Fibroblast of skin of abdomen (primary cell): ENCODE measurements at regions not wholly inside any gene's neighbourhood (a gene's known extent, or its start where the extent isn't known, plus 50 kb on each side); places are given as distances from the start of the nearest gene placed in this dataset.
A peak's percentile ranks its signal among the peaks of the same experiment; 100 is the strongest.
"Not testable (repeated sequence)": the region's sequence is repeated elsewhere in the genome, so short reads cannot be mapped to it uniquely, and the experiment has no call there.

Experiments
- DNase-seq: peaks from one replicate; pipeline ENCODE4 v3.0.0-alpha.2; 2013

DNA sequence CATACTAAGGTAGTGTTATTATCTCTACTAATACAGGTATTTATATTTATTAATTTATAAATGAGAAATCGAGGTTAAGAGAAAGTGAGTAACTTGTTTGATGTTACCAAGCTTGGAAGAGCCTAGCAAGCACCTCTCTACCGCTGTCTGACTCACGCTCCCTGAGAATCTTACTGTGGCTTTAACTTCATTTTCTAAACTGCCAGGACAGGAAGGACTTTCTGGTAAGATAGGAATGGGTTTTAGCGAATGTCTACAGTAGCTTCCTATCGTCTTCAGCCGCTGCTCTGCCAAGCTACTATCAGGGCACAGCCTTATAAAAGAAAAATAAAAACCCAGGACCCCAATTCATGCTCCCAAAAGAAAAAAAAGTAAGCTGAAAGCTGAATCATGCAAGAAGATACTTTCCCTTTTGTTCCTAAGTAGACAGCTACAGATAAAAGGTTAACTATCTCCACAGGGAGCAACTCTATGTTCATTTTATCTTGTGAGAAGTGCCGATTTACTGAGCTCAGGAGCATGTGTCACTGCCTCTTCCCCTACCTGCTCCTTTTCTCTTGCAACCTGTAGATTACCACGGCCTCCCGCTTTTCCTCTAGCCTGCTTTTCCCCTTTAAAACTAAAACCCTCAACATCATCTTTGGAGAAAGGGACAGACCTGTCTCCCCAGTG is 60.2 kb downstream of the THNSL1 start:
- no peak for DNase-seq

DNA sequence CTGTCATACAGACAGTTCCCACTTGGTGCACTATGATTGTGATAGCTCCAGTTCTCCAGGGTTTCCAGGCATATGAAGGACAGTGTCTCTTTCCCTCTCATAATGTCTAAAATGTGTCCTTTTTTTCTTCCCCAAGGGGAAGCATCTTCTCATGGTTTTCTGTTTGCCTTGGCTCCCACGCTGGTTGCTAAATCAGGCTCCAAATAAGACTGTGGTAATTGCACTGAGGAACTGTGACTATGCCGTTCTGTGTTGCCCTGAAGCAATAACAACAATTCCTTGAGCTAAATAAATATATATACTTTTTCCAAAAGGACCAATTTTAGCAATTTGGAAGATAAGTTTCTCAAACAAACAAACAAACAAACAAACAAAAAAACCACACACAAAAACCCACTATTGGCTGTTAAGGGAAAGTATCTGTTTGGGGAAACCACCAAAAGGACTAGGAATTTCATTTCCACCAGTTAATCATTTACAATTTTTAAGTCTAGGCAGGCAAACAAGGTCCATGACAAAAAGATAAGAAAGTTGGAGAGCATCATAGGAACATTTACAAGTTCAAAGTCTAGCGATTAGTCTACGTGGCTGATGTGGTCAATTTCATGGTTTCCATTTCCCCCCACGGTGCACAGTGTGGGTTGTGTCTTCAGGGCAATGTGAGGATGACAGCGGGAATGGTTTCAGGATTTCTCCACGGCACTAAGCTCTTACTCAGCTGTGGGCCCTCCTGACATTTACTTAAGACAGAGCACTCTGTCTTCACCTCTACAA is 62.4 kb downstream of the THNSL1 start:
- no peak for DNase-seq

DNA sequence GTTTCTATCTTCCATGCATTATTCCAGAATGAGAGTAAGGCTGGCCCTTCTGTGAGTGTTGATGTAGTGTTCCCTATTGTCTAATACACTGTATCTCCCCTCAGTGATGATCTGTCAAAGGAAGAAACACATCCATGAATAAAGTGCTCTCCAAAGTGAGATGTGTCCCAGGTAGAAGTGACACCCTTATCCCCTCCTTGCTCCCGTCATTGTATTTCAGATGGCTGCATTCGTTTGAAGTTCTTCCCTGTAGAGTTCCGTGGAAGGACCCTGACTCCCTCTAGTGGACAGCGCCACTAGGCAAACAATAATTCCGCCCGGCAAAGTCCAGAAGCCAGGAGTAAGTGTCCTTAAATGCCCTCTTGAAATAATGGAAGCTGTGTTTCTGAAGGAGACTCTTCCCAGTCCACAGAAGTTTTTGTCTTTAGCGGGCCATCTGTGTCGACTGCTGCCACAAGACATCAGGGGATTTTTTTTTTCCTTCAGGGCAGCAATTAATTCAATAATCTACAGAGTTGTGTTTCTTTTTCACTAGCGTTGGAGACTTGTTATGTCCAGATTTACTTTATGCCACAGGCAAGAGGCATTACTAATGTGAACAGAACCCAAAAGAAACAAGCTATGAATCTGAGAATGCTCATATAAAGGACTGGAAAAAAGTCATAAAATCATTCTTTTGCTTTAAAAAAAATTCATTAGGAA is 64.6 kb downstream of the THNSL1 start:
- DNase-seq, result peak; percentile 80

DNA sequence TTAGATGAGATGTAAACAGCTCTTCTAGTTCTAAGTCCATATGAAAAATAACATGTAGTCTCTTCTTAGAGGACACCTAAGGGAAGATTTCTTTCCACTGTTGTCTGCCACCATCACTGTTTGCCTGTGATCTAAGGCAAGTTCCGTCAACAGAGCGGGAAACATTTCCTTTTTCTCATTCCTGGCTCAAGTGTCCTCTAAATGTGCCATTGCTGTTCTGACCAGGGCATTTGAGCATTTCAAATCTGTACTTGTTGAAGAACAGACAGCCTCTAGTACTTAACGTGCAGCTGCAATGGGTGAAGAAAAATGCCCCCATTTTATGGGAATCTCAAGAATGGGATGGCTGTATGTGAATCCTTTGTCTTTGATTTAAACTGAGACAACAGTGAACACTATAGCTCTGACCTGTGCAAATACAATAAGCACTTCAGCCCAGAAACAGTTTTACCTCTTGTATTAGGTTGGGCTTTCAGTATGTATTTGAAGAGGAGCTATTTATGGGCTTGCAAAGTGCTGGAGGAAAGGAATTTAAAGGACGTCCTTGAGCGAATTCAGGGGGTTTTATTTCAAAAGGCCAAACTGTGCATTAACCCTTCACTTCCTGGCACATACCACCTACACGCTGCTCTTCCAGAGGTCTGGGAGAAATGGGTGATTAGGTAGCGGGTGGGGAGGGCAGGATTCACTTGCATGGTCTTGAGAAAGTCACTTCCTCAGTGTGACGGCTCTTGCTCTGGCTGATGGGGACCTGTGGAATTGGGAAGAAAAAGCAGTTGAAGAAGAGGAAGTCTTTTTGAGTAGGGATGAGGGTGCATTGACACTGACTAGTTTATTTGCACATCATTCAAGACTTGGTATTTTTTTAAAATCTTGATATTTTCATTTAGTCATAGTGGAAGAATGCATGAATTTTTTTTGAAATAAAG is 66.1 kb downstream of the THNSL1 start:
- peak; percentile 5 for DNase-seq

DNA sequence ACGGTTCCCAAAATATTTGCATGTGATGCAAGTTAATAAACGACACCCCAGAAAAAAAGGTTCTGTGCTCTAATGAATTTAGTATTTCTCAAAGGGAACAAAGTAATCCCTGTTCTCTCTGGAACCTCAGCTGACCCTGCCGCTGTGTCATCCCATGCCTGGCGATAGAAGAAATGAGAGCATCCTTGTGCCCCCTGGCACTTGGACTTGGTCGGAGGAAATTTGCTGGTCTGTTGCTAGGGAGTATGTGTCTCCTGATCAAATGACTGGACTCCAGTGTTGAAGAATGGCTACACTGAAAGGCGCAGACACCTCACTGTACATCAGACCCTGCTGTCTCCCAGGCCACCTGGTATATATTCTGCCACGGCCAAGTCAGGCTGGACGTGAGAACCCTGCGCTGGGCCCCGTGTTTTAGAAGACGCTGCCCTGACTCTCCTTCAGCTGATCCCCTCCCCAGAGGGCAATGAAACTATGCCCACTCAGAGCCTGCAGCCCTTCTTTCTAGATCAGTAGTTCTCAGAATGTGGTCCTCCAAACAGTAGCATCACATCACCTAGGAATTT is 67.2 kb downstream of the THNSL1 start:
- no peak for DNase-seq

DNA sequence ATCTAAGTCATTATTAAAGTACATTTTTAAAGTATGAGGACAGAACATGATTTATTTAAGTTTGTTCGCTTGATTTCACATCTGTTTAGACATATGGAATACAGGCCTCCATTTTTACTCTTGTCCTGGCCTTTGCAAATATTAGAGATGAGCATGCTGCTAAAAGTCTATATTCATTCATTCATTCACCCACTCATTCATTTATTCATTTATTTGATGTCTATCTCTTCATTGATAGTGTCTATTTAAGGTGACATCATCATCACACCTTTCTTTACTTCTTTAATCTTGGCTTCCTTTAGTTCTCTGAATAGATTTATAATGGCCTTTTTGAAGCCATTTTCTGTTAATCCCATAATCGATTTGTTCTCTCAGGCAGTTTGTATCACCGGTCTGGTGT is 68.0 kb downstream of the THNSL1 start:
- no peak for DNase-seq

DNA sequence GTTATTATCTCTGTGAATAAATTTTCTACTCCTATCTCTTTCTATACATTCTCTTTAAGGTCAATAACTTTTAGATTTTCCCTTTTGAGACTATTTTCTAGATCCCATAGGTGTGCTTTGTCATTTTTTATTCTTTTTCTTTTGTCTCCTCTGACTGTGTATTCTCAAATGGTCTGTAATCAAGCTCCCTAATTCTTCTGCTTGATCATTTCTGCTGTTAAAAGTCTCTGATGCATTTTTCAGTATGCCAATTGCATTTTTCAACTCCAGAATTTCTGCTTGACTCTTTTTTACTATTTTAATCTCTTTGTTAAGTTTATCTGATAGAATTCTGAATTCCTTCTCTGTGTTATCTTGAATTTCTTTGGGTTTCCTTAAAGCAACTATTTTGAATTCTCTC is 78.2 kb downstream of the THNSL1 start:
- DNase-seq, result no peak

DNA sequence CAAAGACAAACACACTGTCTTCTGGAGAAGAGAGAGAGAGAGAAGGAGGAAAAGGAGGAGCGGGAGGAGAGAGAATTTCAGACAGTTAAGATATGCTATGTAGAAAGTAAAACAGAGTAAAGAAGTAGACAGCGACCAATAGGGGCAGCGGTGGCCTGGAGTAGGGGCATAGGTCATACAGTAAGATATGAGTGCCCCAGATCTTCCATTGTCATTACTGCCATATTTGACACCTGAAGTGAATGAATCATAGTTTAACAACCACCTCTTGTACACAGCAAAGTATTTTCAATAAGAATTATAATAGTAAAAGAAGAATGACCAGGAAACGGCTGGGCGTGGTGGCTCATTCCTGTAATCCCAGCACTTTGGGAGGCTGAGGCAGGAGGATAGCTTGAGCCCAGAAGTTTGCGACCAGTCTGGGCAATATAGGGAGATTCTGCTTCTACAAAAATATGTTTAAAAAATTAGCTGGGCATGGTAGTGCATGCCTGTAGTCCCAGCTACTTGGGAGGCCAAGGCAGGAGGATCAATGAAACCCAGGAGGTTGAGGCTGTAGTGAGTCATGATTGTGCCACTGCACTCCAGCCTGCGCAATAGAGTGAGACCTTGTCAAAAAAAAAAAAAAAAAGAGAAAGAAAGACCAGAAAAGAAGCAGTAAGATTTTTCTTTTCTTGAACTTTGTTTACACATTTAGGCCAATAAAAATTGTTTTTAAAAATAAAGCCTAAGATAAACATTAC is 77.0 kb upstream of the GPR158 start:
- no peak for DNase-seq

DNA sequence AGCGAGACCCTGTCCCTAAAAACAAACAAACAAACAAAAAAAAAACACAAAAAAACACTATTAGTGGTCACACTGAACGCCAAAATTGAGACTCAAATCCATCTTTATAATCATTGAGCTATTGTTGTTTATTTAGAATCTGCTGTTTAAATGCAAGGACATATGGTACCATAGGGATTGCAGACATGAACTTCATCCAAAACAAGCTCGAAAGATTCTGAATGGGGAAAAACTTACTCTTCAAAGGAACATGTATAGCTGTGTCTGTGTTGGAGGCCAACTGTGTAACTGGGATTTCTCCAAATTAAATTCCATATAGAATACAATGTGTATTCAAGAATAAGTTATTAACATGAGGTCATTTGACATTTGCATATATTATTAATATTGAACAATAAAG is 74.7 kb upstream of the GPR158 start:
- DNase-seq, result no peak

DNA sequence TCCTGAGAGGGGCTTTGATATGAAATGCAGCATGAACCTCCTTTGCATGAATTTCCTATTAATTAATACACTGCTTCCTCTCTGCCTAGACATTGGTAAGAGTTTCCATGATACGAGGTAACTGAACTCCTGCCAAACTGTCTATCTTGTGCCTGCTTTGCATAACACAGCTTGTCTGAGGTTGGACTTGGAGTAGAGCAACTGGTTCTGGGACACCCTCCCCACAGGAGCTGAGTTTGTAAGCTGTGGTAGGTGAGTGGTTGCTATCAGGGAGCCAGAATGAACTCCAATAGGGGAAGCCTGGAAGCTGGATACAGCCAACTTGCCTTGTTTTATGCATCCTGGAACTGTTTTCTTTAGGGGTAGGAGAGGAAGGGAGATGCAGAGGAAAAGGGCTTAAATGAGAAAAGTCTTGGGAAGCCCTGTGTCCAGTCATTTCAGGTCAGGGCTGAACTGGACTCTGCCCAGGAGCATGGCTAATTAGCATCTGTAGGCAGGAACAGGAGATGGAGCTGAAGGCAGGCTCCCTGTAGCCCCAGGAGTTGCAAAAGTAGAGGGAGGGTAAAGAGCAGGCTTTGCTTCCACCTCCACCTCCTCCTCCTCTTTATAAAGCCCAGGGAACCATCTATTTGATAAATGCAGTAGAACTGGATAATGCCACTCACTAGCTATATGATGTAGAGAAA is 73.2 kb upstream of the GPR158 start:
- no peak for DNase-seq

DNA sequence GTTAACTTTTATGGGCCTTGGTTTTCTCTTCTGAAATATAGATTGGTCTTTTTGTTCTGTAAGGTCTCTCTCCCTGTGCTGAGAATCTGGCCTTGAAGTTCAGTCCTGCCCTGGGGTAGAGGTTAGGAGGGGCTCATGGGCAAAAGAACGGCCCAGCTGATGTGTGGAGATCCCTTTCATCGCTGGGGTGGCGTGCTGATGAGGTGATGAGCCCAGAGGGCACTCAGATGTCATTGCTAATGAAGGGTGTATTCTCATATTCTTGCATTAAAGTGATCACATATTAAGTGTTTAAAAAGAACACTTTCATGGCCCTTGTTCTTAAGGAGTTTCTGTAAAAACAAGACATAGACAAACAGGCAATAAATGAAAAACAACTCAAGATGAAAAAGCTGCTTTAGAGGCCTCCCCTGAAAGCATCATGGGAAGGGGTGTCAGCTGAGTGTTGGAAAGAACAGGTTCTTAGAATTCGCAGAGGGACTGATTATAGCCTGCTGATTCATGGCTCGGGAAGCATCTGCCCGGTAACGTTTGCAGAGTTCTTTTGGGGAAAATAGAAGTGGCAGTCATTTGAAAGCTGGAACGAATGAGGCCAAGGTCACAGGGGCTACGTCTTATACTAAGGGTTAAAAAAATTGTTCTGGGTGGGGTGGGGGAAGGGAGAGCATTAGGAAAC is 72.5 kb upstream of the GPR158 start:
- no peak for DNase-seq

DNA sequence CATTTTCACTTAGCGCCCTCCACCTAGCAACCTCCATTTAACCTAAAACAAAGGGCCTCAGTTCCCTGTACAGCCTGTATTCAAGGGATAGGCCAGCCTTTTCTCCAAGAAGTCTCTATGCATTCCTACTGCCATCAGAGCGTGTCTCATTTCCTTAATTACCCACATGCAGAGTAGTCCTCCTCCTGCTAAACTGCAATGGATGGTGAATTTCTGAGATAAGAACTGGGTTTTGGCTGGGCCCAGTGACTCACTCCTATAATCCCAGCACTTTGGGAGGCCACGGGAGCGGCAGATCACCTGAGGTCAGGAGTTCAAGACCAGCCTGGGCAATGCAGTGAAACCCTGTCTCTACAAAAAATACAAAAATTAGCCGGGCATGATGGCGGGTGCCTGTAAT is 71.1 kb upstream of the GPR158 start:
- no peak for DNase-seq

DNA sequence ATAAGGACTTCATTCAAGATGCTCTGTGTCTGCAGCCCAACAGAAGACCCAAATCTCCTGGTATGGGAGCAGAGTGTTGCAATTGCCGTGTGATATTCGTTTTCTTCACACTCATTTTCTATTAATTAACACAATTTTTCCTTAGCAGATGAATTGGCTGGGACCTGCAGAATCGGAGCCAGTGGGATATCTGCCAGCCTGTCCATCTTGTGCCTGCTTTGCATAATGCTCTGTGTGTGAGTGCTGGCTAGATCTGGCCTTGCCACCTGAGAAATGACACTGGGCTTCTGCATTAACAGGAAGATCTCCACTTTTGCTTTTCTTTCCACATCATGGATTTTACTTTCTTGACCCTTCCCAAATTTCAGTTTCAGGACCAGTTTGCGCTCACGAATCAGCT is 70.4 kb upstream of the GPR158 start:
- no peak for DNase-seq

DNA sequence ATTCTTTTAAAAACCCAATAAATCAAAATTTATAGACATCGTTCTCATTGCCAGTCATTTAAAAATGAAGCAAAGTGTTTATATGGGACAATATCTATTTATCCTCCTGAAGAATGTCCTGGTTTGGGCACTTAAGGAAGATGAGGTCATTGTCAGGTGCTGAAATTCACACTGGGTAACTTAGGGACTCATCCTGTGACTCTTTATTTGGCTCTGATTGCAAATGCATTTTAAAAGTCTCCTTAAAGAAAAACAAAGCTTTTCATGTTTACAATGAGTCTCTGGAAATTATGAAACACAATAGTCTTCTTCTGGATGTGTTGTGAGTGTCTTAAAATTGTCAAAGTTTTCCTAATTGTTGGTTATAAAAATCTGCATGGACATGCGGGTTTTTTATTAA is 69.5 kb upstream of the GPR158 start:
- no peak for DNase-seq

DNA sequence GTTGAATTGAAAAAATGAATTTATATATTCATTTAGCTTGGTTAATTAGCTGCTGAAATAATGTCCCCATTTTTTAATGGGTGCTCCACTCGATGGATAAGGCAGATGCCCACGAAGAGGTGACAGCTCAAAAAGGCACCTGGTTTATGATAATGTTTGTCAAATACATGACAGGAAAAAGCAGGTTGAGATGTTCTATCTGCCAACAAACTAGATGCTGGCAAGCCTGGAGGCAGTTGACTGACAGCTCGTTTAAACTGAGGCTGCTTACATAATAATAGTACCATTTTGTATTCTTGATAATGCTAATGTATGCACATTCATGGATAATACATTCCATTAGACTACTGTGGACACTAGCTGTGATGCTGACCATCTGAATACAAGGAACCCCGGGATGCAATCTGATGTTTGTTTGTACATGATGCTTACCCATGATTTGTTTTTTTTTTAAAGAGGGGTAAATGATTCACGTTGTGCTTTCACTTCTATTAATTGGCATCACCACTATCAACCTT is 69.0 kb upstream of the GPR158 start:
- no peak for DNase-seq

DNA sequence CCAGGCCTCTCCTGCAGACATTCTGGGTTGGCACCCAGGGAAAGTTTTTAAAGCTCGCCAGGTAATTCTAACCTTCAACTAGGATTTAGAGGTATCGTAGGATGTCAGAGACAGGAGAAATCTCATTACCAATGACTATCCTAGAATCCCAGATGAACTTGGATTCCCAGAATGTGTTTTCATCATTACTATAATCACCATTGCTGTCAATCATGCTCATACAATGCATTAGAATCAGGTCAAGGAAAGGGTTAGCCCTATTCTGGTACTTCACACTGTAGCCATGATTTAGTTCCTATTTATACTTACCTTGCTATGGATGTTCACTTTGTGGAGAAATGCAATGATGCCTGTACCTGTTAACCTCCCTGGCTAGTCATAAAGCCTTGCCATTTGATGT is 67.0 kb upstream of the GPR158 start:
- DNase-seq, result no peak

DNA sequence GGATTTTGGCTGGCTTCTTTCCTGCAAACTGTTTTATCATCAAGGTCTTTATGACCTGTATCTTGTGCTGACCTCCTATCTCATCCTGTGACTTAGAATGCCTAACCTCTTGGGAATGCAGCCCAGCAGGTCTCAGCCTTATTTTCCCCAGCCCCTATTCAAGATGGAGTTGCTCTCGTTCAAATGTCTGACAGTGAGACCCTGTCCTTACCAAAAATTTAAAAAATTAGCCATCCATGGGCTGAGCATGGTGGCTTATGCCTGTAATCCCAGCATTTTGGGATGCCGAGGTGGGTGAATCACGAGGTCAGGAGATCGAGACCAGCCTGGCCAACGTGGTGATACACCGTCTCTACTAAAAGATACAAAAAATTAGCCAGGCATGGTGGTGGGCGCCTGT is 64.9 kb upstream of the GPR158 start:
- not testable (repeated sequence) for DNase-seq

DNA sequence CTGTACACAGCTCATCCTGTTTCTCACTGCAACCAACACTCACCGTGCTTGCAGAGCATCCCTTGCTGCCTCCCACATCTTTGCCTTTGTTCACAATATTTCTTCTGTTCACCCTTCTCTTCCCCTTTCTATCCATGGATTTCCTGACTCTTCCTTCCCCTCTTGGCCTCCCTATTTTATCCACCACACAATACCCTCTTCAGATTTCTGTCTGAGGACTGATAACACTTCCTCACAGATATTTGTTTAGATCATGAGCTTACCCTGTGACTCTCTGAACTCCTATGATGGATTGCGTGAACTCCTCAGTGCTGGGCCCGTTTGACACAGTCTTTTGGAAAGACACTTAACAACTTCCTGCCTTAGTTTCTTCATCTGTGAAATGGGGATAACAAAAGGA is 62.8 kb upstream of the GPR158 start:
- DNase-seq, result no peak

DNA sequence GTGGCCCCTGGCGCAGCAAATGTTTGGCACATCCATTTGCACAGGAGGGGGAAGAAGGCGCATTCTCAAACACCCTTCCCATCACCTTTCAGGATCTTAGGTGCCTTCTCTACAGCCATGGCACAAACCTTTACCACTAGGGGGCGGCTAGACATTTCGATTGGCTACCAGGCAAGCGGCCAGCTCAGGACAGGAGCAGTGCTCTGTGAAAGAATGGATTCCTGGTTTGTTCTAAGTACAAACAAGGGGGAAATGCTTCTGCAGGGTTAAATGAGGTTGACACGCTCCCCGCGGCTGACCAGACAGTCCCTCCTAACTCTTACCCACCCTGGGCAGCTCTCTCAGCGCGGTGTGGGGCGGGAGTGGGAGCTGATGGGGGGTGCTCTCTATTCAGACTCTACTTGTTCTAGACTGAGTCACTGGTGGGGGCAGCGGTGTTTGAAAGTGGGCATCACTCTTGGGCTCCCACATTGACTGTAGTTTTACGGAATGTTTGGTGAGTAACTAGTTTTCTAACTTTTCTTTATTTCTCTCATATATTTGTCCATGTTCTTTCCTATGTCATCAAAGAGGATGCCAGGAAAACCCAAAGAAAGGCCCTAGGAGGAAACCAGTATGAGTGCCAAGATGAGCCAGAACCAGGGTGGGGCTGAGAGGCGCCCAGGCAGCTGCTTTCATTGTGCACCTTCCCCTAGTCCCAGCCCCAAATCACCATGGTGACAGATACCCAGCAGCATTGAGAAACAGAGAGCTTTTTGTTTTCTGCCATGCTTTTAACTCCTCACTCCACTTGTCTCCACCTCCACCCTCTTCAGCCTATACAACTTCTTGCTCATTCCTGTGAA is 61.4 kb upstream of the GPR158 start:
- DNase-seq, result peak; percentile 53
